K562 (cell line): ENCODE measurements at regions not wholly inside any gene's neighbourhood (a gene's known extent, or its start where the extent isn't known, plus 50 kb on each side); places are given as distances from the start of the nearest gene placed in this dataset.

Experiments
- ZNF318 ChIP-seq, 2 experiments: fragments of 450-650 bp; IDR thresholded peaks; 2 replicates each; pipeline ENCODE4 v1.6.1; 2016; ENCODE audit warnings: mild to moderate bottlenecking in 2 of 2, borderline replicate concordance in 1 of 2, low read depth in 1 of 2, moderate library complexity in 1 of 2

- TF ChIP-seq ZNF318 (IDR thresholded peaks at IDR 0.05; ENCODE audit: borderline replicate concordance in 1 of 2, low read depth in 1 of 2), result no peak
- TF ChIP-seq, all 486 proteins: peak for 0
Observed at GRCh38 chr15:67980171-67980570, 73.9 kb upstream of the PIAS1 start (continued).
